SK-N-SH (cell line): ENCODE measurements at regions not wholly inside any gene's neighbourhood (a gene's known extent, or its start where the extent isn't known, plus 50 kb on each side); places are given as distances from the start of the nearest gene placed in this dataset.

ENCODE experiments used
- CTCF ChIA-PET: fragments of 300-600, 350-600 bp; formaldehyde crosslinking; extraction: SDS; loops from one replicate; lab custom pipeline; 2021; lab: Yijun Ruan, JAX
- POLR2A ChIA-PET: fragments of 350-600 bp; sonication (Branson Sonifier 250); formaldehyde crosslinking; extraction: SDS; loops from one replicate; lab custom pipeline; 2020; ENCODE audit warnings: antibody characterized with exemption, inconsistent platforms; lab: Yijun Ruan, JAX
- DNase-seq: peaks from one replicate; pipeline ENCODE4 v3.0.0; 2012
- H2AFZ ChIP-seq: fragments of 200-600 bp; sonication (generic); 2 replicates; pipeline ENCODE4 v1.8.1; 2016; ENCODE audit warnings: antibody characterized with exemption, mild to moderate bottlenecking, low read depth
- H3F3A ChIP-seq: fragments of 200-600 bp; sonication (generic); replicated peaks from 2 replicates; pipeline ENCODE3; 2016; ENCODE audit warnings: antibody characterized with exemption, mild to moderate bottlenecking; ENCODE audit not compliant: insufficient read depth
- H3K27ac ChIP-seq, 2 experiments: fragments of 200-500 bp in 1 of 2; fragments of 200-600 bp in 1 of 2; sonication (Bioruptor generic) in 1 of 2; sonication (generic), shearing (Covaris generic) in 1 of 2; 2 replicates each; pipeline versions ENCODE4 v1.5.1 to v1.6.1; 2014 to 2016; ENCODE audit warnings: low read depth in 2 of 2, inconsistent platforms in 1 of 2, low read length in 1 of 2, mild to moderate bottlenecking in 1 of 2, mixed read lengths in 1 of 2
- H3K27me3 ChIP-seq: fragments of 200-600 bp; sonication (generic), shearing (Covaris generic); 2 replicates; pipeline ENCODE4 v1.6.1; 2016; ENCODE audit warnings: mixed run types; ENCODE audit not compliant: insufficient read depth
- H3K36me3 ChIP-seq, 2 experiments: fragments of 200-500 bp in 1 of 2; fragments of 200-600 bp in 1 of 2; sonication (Bioruptor generic) in 1 of 2; sonication (generic) in 1 of 2; replicated peaks in 1 of 2; 2 replicates each; pipeline versions ENCODE3 to v1.5.1; 2014 to 2016; ENCODE audit warnings: low read length in 1 of 2, mild to moderate bottlenecking in 1 of 2; ENCODE audit not compliant: insufficient read depth in 2 of 2, control insufficient read depth in 1 of 2
- H3K4me1 ChIP-seq, 2 experiments: fragments of 200-500 bp in 1 of 2; fragments of 200-600 bp in 1 of 2; sonication (Bioruptor generic) in 1 of 2; sonication (generic), shearing (Covaris generic) in 1 of 2; 2 replicates each; pipeline versions ENCODE4 v1.5.1 to v1.6.1; 2014 to 2016; ENCODE audit warnings: low read depth in 1 of 2, low read length in 1 of 2, mixed run types in 1 of 2; ENCODE audit not compliant: insufficient read depth in 2 of 2, control insufficient read depth in 1 of 2
- H3K4me2 ChIP-seq: fragments of 200-600 bp; sonication (generic), shearing (Covaris generic); 2 replicates; pipeline ENCODE4 v1.6.1; 2017; ENCODE audit warnings: mixed run types
- H3K4me3 ChIP-seq, 2 experiments: fragments of 200-500 bp in 1 of 2; fragments of 200-600 bp in 1 of 2; sonication (Bioruptor generic) in 1 of 2; sonication (generic), shearing (Covaris generic) in 1 of 2; 2 replicates each; pipeline versions ENCODE4 v1.5.1 to v1.8.1; 2014 to 2016; ENCODE audit warnings: low read depth in 2 of 2, inconsistent platforms in 1 of 2, low read length in 1 of 2, mild to moderate bottlenecking in 1 of 2, mixed read lengths in 1 of 2, moderate library complexity in 1 of 2
- H3K79me2 ChIP-seq: fragments of 200-600 bp; sonication (generic); 2 replicates; pipeline ENCODE4 v1.8.1; 2017; ENCODE audit warnings: mild to moderate bottlenecking; ENCODE audit not compliant: insufficient read depth
- H3K9ac ChIP-seq: fragments of 200-600 bp; sonication (generic); 2 replicates; pipeline ENCODE4 v1.6.1; 2017; ENCODE audit warnings: mixed run types
- H3K9me2 ChIP-seq: fragments of 200-600 bp; sonication (generic); 2 replicates; pipeline ENCODE4 v1.6.1; 2017; ENCODE audit warnings: mixed run types
- H3K9me3 ChIP-seq: fragments of 200-600 bp; sonication (generic); 2 replicates; pipeline ENCODE4 v1.6.1; 2017; ENCODE audit warnings: mixed run types, mild to moderate bottlenecking, moderate library complexity
- H4K20me1 ChIP-seq: fragments of 200-600 bp; sonication (generic); 2 replicates; pipeline ENCODE4 v1.6.1; 2017; ENCODE audit warnings: mild to moderate bottlenecking, mixed run types; ENCODE audit not compliant: insufficient read depth
- ELF1 ChIP-seq: IDR thresholded peaks from 2 replicates; pipeline ENCODE4 v1.4.0; 2012
- FOXJ3 ChIP-seq: sonication (generic); formaldehyde crosslinking; IDR thresholded peaks from 2 replicates; pipeline ENCODE4 v1.5.1; 2020; ENCODE audit warnings: mild to moderate bottlenecking, missing genetic modification reagents
- GATA2 ChIP-seq: sonication (generic); formaldehyde crosslinking; IDR thresholded peaks from 2 replicates; pipeline ENCODE4 v1.5.0; 2020; ENCODE audit warnings: mild to moderate bottlenecking, missing genetic modification reagents
- PBX3 ChIP-seq: IDR thresholded peaks from 2 replicates; pipeline ENCODE4; 2012
- ZBTB33 ChIP-seq: IDR thresholded peaks from 2 replicates; pipeline ENCODE4 v1.4.0; 2012; ENCODE audit warnings: low read depth, borderline replicate concordance
- WGBS: methylation state at CpG from one replicate; pipeline ENCODE4 v1.1.6; 2017; ENCODE audit warnings: low lambda C conversion rate; 5-methylcytosine and 5-hydroxymethylcytosine counted together
- TF ChIP-seq, protein P1 (sequence below): IDR thresholded peaks from 2 replicates; pipeline ENCODE4 v1.6.1; 2012; ENCODE audit warnings: mild to moderate bottlenecking, low read depth, low read length, moderate library complexity

DNA sequence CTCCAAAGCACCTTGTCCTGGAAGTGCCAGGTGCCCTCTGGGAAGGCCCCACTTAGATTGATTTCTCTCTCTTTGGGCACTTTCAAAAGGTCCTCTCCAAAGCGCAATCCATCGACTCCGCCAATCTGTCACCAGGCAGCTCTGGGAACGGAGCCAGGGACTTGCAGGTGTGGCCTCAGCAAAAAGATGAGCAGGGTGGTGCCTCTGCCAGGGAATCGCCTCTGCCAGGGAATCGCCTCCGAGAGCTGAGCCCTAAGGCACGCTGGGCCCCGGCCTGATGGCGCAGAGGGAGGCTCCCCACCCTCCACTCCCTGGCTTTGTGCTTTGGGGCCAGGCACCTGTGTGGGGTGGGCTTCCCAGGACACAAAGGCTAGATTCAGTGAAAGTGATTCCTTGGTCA, 1391.3 kb downstream of the TBC1D22A start (continued):
- TF ChIP-seq, protein P1, sequence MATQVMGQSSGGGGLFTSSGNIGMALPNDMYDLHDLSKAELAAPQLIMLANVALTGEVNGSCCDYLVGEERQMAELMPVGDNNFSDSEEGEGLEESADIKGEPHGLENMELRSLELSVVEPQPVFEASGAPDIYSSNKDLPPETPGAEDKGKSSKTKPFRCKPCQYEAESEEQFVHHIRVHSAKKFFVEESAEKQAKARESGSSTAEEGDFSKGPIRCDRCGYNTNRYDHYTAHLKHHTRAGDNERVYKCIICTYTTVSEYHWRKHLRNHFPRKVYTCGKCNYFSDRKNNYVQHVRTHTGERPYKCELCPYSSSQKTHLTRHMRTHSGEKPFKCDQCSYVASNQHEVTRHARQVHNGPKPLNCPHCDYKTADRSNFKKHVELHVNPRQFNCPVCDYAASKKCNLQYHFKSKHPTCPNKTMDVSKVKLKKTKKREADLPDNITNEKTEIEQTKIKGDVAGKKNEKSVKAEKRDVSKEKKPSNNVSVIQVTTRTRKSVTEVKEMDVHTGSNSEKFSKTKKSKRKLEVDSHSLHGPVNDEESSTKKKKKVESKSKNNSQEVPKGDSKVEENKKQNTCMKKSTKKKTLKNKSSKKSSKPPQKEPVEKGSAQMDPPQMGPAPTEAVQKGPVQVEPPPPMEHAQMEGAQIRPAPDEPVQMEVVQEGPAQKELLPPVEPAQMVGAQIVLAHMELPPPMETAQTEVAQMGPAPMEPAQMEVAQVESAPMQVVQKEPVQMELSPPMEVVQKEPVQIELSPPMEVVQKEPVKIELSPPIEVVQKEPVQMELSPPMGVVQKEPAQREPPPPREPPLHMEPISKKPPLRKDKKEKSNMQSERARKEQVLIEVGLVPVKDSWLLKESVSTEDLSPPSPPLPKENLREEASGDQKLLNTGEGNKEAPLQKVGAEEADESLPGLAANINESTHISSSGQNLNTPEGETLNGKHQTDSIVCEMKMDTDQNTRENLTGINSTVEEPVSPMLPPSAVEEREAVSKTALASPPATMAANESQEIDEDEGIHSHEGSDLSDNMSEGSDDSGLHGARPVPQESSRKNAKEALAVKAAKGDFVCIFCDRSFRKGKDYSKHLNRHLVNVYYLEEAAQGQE = no peak
- TF ChIP-seq ELF1 = no peak
- TF ChIP-seq FOXJ3 (CRISPR knock-in tag) = no peak
- TF ChIP-seq PBX3 = no peak

- Histone ChIP-seq H3K9me3 (no peaks in the 10 kb centered on the region), H2AFZ (no peak overlapping the region)
- 20% methylated on average over 15 of the region's 16 CpGs for WGBS
These were observed 1390.5 kb downstream of the TBC1D22A start for GRCh38 chr22:48152916-48153315.

More at GRCh38 chr22:48152916-48153315, 1390.5 kb downstream of the TBC1D22A start:
- TF ChIP-seq ZBTB33 (no peak), GATA2 (CRISPR knock-in tag) (no peak)
- H3K79me2 ChIP-seq = no peaks in the 10 kb centered on the region
- H3K36me3 ChIP-seq = no peaks in the 10 kb centered on the region
- H3F3A ChIP-seq = no peaks in the 10 kb centered on the region
- no peak overlapping the region for H3K9ac ChIP-seq
- H3K9me2 ChIP-seq = no peaks in the 10 kb centered on the region
- H3K4me2 ChIP-seq = no peak overlapping the region
- no peak for DNase-seq
- H3K4me1 ChIP-seq = no peaks in the 10 kb centered on the region
- no peaks in the 10 kb centered on the region; the same call in 1 of the 2 replicates for H3K27me3 ChIP-seq
- no peaks in the 10 kb centered on the region for H4K20me1 ChIP-seq
- ChIA-PET CTCF (no interaction called here), POLR2A (no interaction called here)
- H3K27ac ChIP-seq = no peak overlapping the region
- no peak overlapping the region for H3K4me3 ChIP-seq
